ENCODE measurements at regions not wholly inside any gene's neighbourhood (a gene's known extent, or its start where the extent isn't known, plus 50 kb on each side); places are given as distances from the start of the nearest gene placed in this dataset.

DNA sequence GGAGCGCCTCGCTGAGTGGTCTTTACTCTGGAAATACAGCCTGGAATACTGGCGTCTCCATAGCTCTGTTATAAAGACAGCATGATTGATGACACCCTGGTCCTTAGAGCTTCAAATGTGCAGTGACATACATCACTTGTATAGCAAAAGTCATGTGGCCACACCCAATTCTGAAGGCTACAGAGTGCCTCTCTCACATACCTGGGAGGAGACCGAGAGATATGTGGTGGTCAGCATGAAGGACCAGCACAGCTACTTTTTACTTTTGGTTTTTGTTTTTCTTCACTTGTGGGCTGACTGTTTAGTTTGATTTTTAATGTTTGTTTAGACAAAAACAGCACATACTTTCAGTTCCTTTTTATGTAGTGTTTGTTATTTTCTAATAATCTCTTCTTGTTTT lies 938.5 kb upstream of the SOX11 start:
- Histone ChIP-seq H3K9me3 (ENCODE audit: insufficient read depth, low read depth, low read length) (no peaks in the 10 kb centered on the region; the same call in 1 of the 2 replicates), H3K27me3 (ENCODE audit: insufficient read depth, low read length, poor library complexity, severe bottlenecking) (no peaks in the 10 kb centered on the region), H3K9ac (ENCODE audit: low read depth, low read length, poor library complexity, severe bottlenecking) (no peak overlapping the region), H2AFZ (ENCODE audit: low read length) (no peak overlapping the region), H4K20me1 (ENCODE audit: insufficient read depth, low read length, poor library complexity, severe bottlenecking) (no peaks in the 10 kb centered on the region), H3K4me1 (ENCODE audit: insufficient read depth, low read length, poor library complexity, severe bottlenecking) (no peaks in the 10 kb centered on the region), H3K36me3 (ENCODE audit: insufficient read depth, low read length) (no peaks in the 10 kb centered on the region), H3F3A (ENCODE audit: low read depth) (no peaks in the 10 kb centered on the region), H3K79me2 (ENCODE audit: insufficient read depth, low read length) (no peaks in the 10 kb centered on the region), H3K4me3 (ENCODE audit: low read length, poor library complexity, severe bottlenecking) (no peak overlapping the region), H3K4me2 (ENCODE audit: low read depth, low read length, poor library complexity, severe bottlenecking) (no peak overlapping the region), H3K9me2 (replicated peaks; ENCODE audit: low read depth, low read length) (no peaks in the 10 kb centered on the region)
- no peak for TF ChIP-seq EZH2phosphoT487 (IDR thresholded peaks at IDR 0.05; ENCODE audit: borderline replicate concordance)
- TF ChIP-seq CTCF (conservative IDR thresholded peaks at IDR 0.05; ENCODE audit: low read length): no peak

DNA sequence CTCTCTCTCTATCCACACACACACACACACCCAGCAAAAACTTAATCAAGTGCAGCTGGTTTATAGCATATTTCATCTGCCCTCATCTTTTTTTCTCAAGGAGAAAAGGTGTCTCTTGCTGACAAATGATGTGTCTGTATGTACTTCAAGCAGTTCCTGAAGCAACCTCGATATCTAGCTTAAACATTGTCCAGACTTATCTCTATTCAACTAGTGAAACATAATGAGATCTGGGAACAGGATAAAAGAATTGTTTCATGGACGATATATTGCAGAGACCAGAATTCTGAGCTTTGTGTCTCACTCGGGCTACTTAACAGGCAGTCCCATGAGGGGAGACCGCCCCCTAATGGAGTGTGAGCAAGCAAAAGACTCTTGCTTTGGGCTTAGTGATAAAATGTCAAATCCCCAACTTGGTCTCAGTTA lies 929.2 kb upstream of the SOX11 start:
- no peaks in the 10 kb centered on the region for H3K36me3 ChIP-seq (ENCODE audit: insufficient read depth, low read length)
- no peak overlapping the region for H3K9ac ChIP-seq (ENCODE audit: low read depth, low read length, poor library complexity, severe bottlenecking)
- H3K4me1 ChIP-seq (ENCODE audit: insufficient read depth, low read length, poor library complexity, severe bottlenecking): no peaks in the 10 kb centered on the region
- H3K79me2 ChIP-seq (ENCODE audit: insufficient read depth, low read length): no peaks in the 10 kb centered on the region
- no peaks in the 10 kb centered on the region for H4K20me1 ChIP-seq (ENCODE audit: insufficient read depth, low read length, poor library complexity, severe bottlenecking)
- TF ChIP-seq CTCF (conservative IDR thresholded peaks at IDR 0.05; ENCODE audit: low read length): peak; percentile 37
- no peak for TF ChIP-seq EZH2phosphoT487 (IDR thresholded peaks at IDR 0.05; ENCODE audit: borderline replicate concordance)
- H3K4me2 ChIP-seq (ENCODE audit: low read depth, low read length, poor library complexity, severe bottlenecking): no peak overlapping the region
- no peak overlapping the region for H2AFZ ChIP-seq (ENCODE audit: low read length)
- H3K27me3 ChIP-seq (ENCODE audit: insufficient read depth, low read length, poor library complexity, severe bottlenecking): no peaks in the 10 kb centered on the region
- H3K9me3 ChIP-seq (ENCODE audit: insufficient read depth, low read depth, low read length): no peaks in the 10 kb centered on the region
- no peaks in the 10 kb centered on the region for H3K9me2 ChIP-seq (replicated peaks; ENCODE audit: low read depth, low read length)
- H3F3A ChIP-seq (ENCODE audit: low read depth): no peaks in the 10 kb centered on the region
- no peak overlapping the region for H3K4me3 ChIP-seq (ENCODE audit: low read length, poor library complexity, severe bottlenecking)

- Histone ChIP-seq H2AFZ (ENCODE audit: low read length) (no peak overlapping the region), H3K27me3 (ENCODE audit: insufficient read depth, low read length, poor library complexity, severe bottlenecking) (no peaks in the 10 kb centered on the region), H3K4me3 (ENCODE audit: low read length, poor library complexity, severe bottlenecking) (no peak overlapping the region), H3K36me3 (ENCODE audit: insufficient read depth, low read length) (no peaks in the 10 kb centered on the region), H3K9ac (ENCODE audit: low read depth, low read length, poor library complexity, severe bottlenecking) (no peak overlapping the region), H3K9me2 (replicated peaks; ENCODE audit: low read depth, low read length) (no peaks in the 10 kb centered on the region), H3K4me1 (ENCODE audit: insufficient read depth, low read length, poor library complexity, severe bottlenecking) (no peaks in the 10 kb centered on the region), H3F3A (ENCODE audit: low read depth) (no peaks in the 10 kb centered on the region), H3K79me2 (ENCODE audit: insufficient read depth, low read length) (no peaks in the 10 kb centered on the region), H4K20me1 (ENCODE audit: insufficient read depth, low read length, poor library complexity, severe bottlenecking) (no peaks in the 10 kb centered on the region), H3K9me3 (ENCODE audit: insufficient read depth, low read depth, low read length) (0 out of 2 replicates have a peak, but pooled peaks cover 3% of the 10 kb centered on the region), H3K4me2 (ENCODE audit: low read depth, low read length, poor library complexity, severe bottlenecking) (no peak overlapping the region)
- no peak for TF ChIP-seq CTCF (conservative IDR thresholded peaks at IDR 0.05; ENCODE audit: low read length)
- TF ChIP-seq EZH2phosphoT487 (IDR thresholded peaks at IDR 0.05; ENCODE audit: borderline replicate concordance): no peak
Observed at GRCh38 chr2:4765787-4766530, 926.2 kb upstream of the SOX11 start.
